OCI-LY7 (cell line): ENCODE measurements at regions not wholly inside any gene's neighbourhood (a gene's known extent, or its start where the extent isn't known, plus 50 kb on each side); places are given as distances from the start of the nearest gene placed in this dataset.

ENCODE experiments used
- BruUV-seq: library from RNA; stranded (reverse); fragments of 400-500 nt; replicated peaks from 2 replicates; lab custom pipeline; 2021; lab: Mats Ljungman, UMichigan
- CTCF ChIA-PET: fragments of 300-600 bp; sonication (Branson Sonifier 250); formaldehyde crosslinking; loops from one replicate; lab custom pipeline; 2022; ENCODE audit warnings: antibody characterized with exemption; ENCODE audit not compliant: unreplicated experiment; lab: Charles Lee
- POLR2A ChIA-PET: fragments of 300-600 bp; sonication (Branson Sonifier 250); formaldehyde crosslinking; loops from one replicate; lab custom pipeline; 2022; ENCODE audit warnings: antibody characterized with exemption; lab: Charles Lee
- DNase-seq: peaks from one replicate; pipeline ENCODE4 v3.0.0-alpha.2; 2015; ENCODE audit warnings: low spot score
- H2AFZ ChIP-seq: fragments of 200-600 bp; sonication (generic), shearing (Covaris generic); 2 replicates; pipeline ENCODE4 v1.6.1; 2014; ENCODE audit warnings: mild to moderate bottlenecking, antibody characterized with exemption, low read length, moderate library complexity
- H3K27ac ChIP-seq: fragments of 200-600 bp; sonication (generic); 2 replicates; pipeline ENCODE4 v1.5.1; 2014; ENCODE audit warnings: mixed run types, low read depth, mild to moderate bottlenecking, moderate library complexity, low read length, inconsistent platforms; ENCODE audit not compliant: poor library complexity, severe bottlenecking
- H3K36me3 ChIP-seq: fragments of 200-600 bp; sonication (generic); 2 replicates; pipeline ENCODE4 v1.6.1; 2014; ENCODE audit warnings: mild to moderate bottlenecking, antibody characterized with exemption, low read length, moderate library complexity, mixed read lengths; ENCODE audit not compliant: insufficient read depth
- H3K4me1 ChIP-seq: fragments of 200-600 bp; sonication (generic); 2 replicates; pipeline ENCODE4 v1.5.1; 2014; ENCODE audit warnings: mild to moderate bottlenecking, low read length; ENCODE audit not compliant: insufficient read depth, poor library complexity, severe bottlenecking
- H3K4me2 ChIP-seq: fragments of 200-600 bp; sonication (generic); 2 replicates; pipeline ENCODE4 v1.6.1; 2014; ENCODE audit warnings: mild to moderate bottlenecking, low read length
- H3K4me3 ChIP-seq: fragments of 200-600 bp; sonication (generic); 2 replicates; pipeline ENCODE4 v1.5.1; 2014; ENCODE audit warnings: mild to moderate bottlenecking, low read depth, low read length; ENCODE audit not compliant: poor library complexity, severe bottlenecking
- H3K79me2 ChIP-seq: fragments of 200-600 bp; sonication (generic); 2 replicates; pipeline ENCODE4 v1.6.1; 2016; ENCODE audit warnings: low read depth, mild to moderate bottlenecking, low read length, moderate library complexity, mixed read lengths; ENCODE audit not compliant: insufficient read depth
- H3K9me2 ChIP-seq: fragments of 200-600 bp; sonication (generic); 2 replicates; pipeline ENCODE4 v1.6.1; 2016; ENCODE audit warnings: mild to moderate bottlenecking, low read length, mixed read lengths; ENCODE audit not compliant: insufficient read depth
- H3K9me3 ChIP-seq: fragments of 200-600 bp; sonication (generic); 2 replicates; pipeline ENCODE4 v1.6.1; 2014; ENCODE audit warnings: mild to moderate bottlenecking, mixed run types, low read length, mixed read lengths
- H4K20me1 ChIP-seq: fragments of 200-600 bp; sonication (generic); 2 replicates; pipeline ENCODE4 v1.6.1; 2014; ENCODE audit warnings: mild to moderate bottlenecking, antibody characterized with exemption, low read length, moderate library complexity, mixed read lengths; ENCODE audit not compliant: insufficient read depth
- CTCF ChIP-seq: fragments of 200-600 bp; sonication (generic); conservative IDR thresholded peaks from 2 replicates; pipeline ENCODE4 v1.5.1; 2014; ENCODE audit warnings: mild to moderate bottlenecking, antibody characterized with exemption, low read length, moderate library complexity, mixed read lengths
- EZH2phosphoT487 ChIP-seq: fragments of 200-600 bp; sonication (generic); IDR thresholded peaks from 2 replicates; pipeline ENCODE4 v1.6.1; 2018; ENCODE audit warnings: low read depth, borderline replicate concordance, mild to moderate bottlenecking, mixed run types, antibody characterized with exemption, low read length, moderate library complexity, mixed read lengths
- intact Hi-C: fragments of 100-400 bp; cut with micrococcal nuclease; formaldehyde crosslinking; loops from one replicate; pipeline ENCODE4 v1.10.0; 2022; ENCODE audit not compliant: unreplicated experiment

- intact Hi-C loops, result no loop called here
- ChIA-PET CTCF (no interaction called here), POLR2A (no interaction called here)
- Histone ChIP-seq H3K27ac (no peak overlapping the region), H3K36me3 (no peaks in the 10 kb centered on the region), H3K4me2 (no peak overlapping the region), H3K4me3 (no peak overlapping the region), H3K9me2 (no peaks in the 10 kb centered on the region), H2AFZ (no peak overlapping the region), H4K20me1 (no peaks in the 10 kb centered on the region), H3K9me3 (no peaks in the 10 kb centered on the region), H3K4me1 (no peaks in the 10 kb centered on the region), H3K79me2 (no peaks in the 10 kb centered on the region)
- BruUV-seq, result no TSS peak
- TF ChIP-seq CTCF (no peak), EZH2phosphoT487 (no peak)
- no peak for DNase-seq
Observed at GRCh38 chr5:86175224-86175623, 442.5 kb upstream of the COX7C start.

GRCh38 chr5:86199287-86199686 is 418.5 kb upstream of the COX7C start:
- no peak overlapping the region for H3K4me3 ChIP-seq
- H3K79me2 ChIP-seq, result no peaks in the 10 kb centered on the region
- no peak for DNase-seq
- no peak overlapping the region for H3K4me2 ChIP-seq
- TF ChIP-seq EZH2phosphoT487 (no peak), CTCF (no peak)
- H4K20me1 ChIP-seq, result no peaks in the 10 kb centered on the region
- no peak overlapping the region for H2AFZ ChIP-seq
- no peaks in the 10 kb centered on the region for H3K9me2 ChIP-seq
- no peaks in the 10 kb centered on the region for H3K9me3 ChIP-seq
- no peak overlapping the region for H3K27ac ChIP-seq
- ChIA-PET CTCF (no interaction called here), POLR2A (interaction anchor here (0.6 to 0.7 kb wide), 3 partner anchors 19 to 1650 kb away, joined by 3 to 4 read pairs (median 4); no protein-coding TSS in a partner anchor)
- H3K4me1 ChIP-seq, result no peaks in the 10 kb centered on the region
- no TSS peak for BruUV-seq
- intact Hi-C loops, result no loop called here
- H3K36me3 ChIP-seq, result no peaks in the 10 kb centered on the region

GRCh38 chr5:86228147-86228546 is 389.6 kb upstream of the COX7C start:
- CTCF ChIA-PET, result no interaction called here
- intact Hi-C loops, result no loop called here
- no peaks in the 10 kb centered on the region for H3K4me1 ChIP-seq

More at GRCh38 chr5:86228147-86228546, 389.6 kb upstream of the COX7C start:
- Histone ChIP-seq H3K4me3 (no peak overlapping the region), H3K9me2 (no peaks in the 10 kb centered on the region), H3K4me2 (no peak overlapping the region), H3K36me3 (no peaks in the 10 kb centered on the region), H2AFZ (no peak overlapping the region), H3K27ac (no peak overlapping the region), H4K20me1 (no peaks in the 10 kb centered on the region), H3K9me3 (no peaks in the 10 kb centered on the region), H3K79me2 (no peaks in the 10 kb centered on the region)
- TF ChIP-seq EZH2phosphoT487 (no peak), CTCF (no peak)
- no peak for DNase-seq
- no TSS peak for BruUV-seq
- POLR2A ChIA-PET, result no interaction called here
